Endothelial cell of umbilical vein (primary cell): ENCODE measurements at regions not wholly inside any gene's neighbourhood (a gene's known extent, or its start where the extent isn't known, plus 50 kb on each side); places are given as distances from the start of the nearest gene placed in this dataset.

Experiments used
- CTCF ChIP-seq, 2 donors: IDR thresholded peaks; 1 replicate in 1 of 2; 2 replicates in 1 of 2; pipeline ENCODE4 v1.5.1; 2011; ENCODE audit warnings: low read length in 2 of 2, mild to moderate bottlenecking in 2 of 2, moderate library complexity in 2 of 2, control low read depth in 1 of 2, inconsistent platforms in 1 of 2, low read depth in 1 of 2; ENCODE audit not compliant: insufficient read depth in 1 of 2; ENCODE audit errors: extremely low read depth in 1 of 2
- EZH2 ChIP-seq: IDR thresholded peaks from 2 replicates; pipeline ENCODE4 v1.6.1; 2012; ENCODE audit warnings: borderline replicate concordance, low read depth, mild to moderate bottlenecking, moderate library complexity, low read length, inconsistent platforms; ENCODE audit not compliant: severe bottlenecking
- FOS ChIP-seq: IDR thresholded peaks from 2 replicates; pipeline ENCODE4 v1.6.1; 2011; ENCODE audit warnings: mild to moderate bottlenecking, low read length, moderate library complexity, borderline replicate concordance; ENCODE audit not compliant: insufficient read depth
- JUN ChIP-seq: IDR thresholded peaks from 2 replicates; pipeline ENCODE4 v1.6.1; 2011; ENCODE audit warnings: borderline replicate concordance, low read depth; ENCODE audit not compliant: insufficient read length, insufficient read depth
- MAX ChIP-seq: IDR thresholded peaks from 2 replicates; pipeline ENCODE4 v1.6.1; 2011; ENCODE audit not compliant: insufficient read depth, insufficient read length
- POLR2A ChIP-seq: IDR thresholded peaks from 2 replicates; pipeline ENCODE4 v1.6.1; 2012; ENCODE audit warnings: low read depth, mild to moderate bottlenecking, control low read depth, low read length
- POLR2AphosphoS5 ChIP-seq: IDR thresholded peaks from 2 replicates; pipeline ENCODE4 v1.6.1; 2012; ENCODE audit warnings: low read depth, mild to moderate bottlenecking, control low read depth, low read length, moderate library complexity; ENCODE audit not compliant: insufficient read depth

GRCh38 chr3:148297013-148297412 is 400.7 kb upstream of the AGTR1 start:
- TF ChIP-seq CTCF (IDR thresholded peaks at IDR 0.05; ENCODE audit: extremely low read depth in 1 of 2, insufficient read depth in 1 of 2, low read depth in 1 of 2, low read length in 2 of 2) (no peak), POLR2A (no peak), MAX (no peak), JUN (no peak), POLR2AphosphoS5 (no peak), EZH2 (no peak), FOS (no peak)
